Activated CD8-positive, alpha-beta T cell treated with anti-CD3 and anti-CD28 coated beads, Interleukin-2, amount 10 ng/mL, durations not matched to agents 7 days and 5 days (primary cell): ENCODE measurements at regions not wholly inside any gene's neighbourhood (a gene's known extent, or its start where the extent isn't known, plus 50 kb on each side); places are given as distances from the start of the nearest gene placed in this dataset.
A peak's percentile ranks its signal among the peaks of the same experiment; 100 is the strongest.
"Not testable (repeated sequence)": the region's sequence is repeated elsewhere in the genome, so short reads cannot be mapped to it uniquely, and the experiment has no call there.

Source experiments
- ATAC-seq: fragments of 150-1000 bp; cut with Tn5 transposase; one replicate; pipeline ENCODE4 v1.10.0; 2021; ENCODE audit warnings: moderate library complexity
- CTCF ChIA-PET: fragments of 350-600 bp; sonication (Branson Sonifier 250); formaldehyde crosslinking; loops from one replicate; lab custom pipeline; 2021; ENCODE audit warnings: antibody characterized with exemption; lab: Charles Lee
- POLR2A ChIA-PET: fragments of 350-600 bp; sonication (Branson Sonifier 250); formaldehyde crosslinking; loops from one replicate; lab custom pipeline; 2021; ENCODE audit warnings: antibody characterized with exemption; lab: Charles Lee
- DNase-seq: peaks from one replicate; pipeline ENCODE4 v3.0.0-alpha.2; 2020
- H3K27ac Mint-ChIP-seq: one replicate; pipeline ENCODE4 v1.8.0; 2021; ENCODE audit warnings: mild to moderate bottlenecking, mixed read lengths
- H3K27me3 Mint-ChIP-seq: one replicate; pipeline ENCODE4 v1.8.0; 2021; ENCODE audit warnings: low read depth, mixed read lengths
- H3K36me3 Mint-ChIP-seq: one replicate; pipeline ENCODE4 v1.8.0; 2021; ENCODE audit warnings: low read depth, mixed read lengths
- H3K4me1 Mint-ChIP-seq: one replicate; pipeline ENCODE4 v1.8.0; 2021; ENCODE audit warnings: low read depth, mixed read lengths
- H3K4me3 Mint-ChIP-seq: one replicate; pipeline ENCODE4 v1.8.0; 2021; ENCODE audit warnings: mild to moderate bottlenecking, mixed read lengths
- H3K9me3 Mint-ChIP-seq: one replicate; pipeline ENCODE4 v1.8.0; 2022; ENCODE audit warnings: mixed read lengths; ENCODE audit not compliant: insufficient read depth

GRCh38 chr2:89537862-89538261 lies 846.4 kb downstream of the RPIA start:
- H3K27me3 Mint-ChIP-seq, H3K4me1 Mint-ChIP-seq, POLR2A ChIA-PET, H3K4me3 Mint-ChIP-seq, ATAC-seq, H3K36me3 Mint-ChIP-seq, H3K9me3 Mint-ChIP-seq, H3K27ac Mint-ChIP-seq, CTCF ChIA-PET, DNase-seq: not testable (repeated sequence)

GRCh38 chr2:89544110-89544509 lies 852.6 kb downstream of the RPIA start:
- H3K36me3 Mint-ChIP-seq, DNase-seq, H3K4me1 Mint-ChIP-seq, ATAC-seq, H3K4me3 Mint-ChIP-seq, CTCF ChIA-PET, H3K9me3 Mint-ChIP-seq, H3K27ac Mint-ChIP-seq, H3K27me3 Mint-ChIP-seq, POLR2A ChIA-PET: not testable (repeated sequence)

- POLR2A ChIA-PET, H3K9me3 Mint-ChIP-seq, DNase-seq, ATAC-seq, H3K36me3 Mint-ChIP-seq, H3K4me3 Mint-ChIP-seq, H3K27ac Mint-ChIP-seq, CTCF ChIA-PET, H3K4me1 Mint-ChIP-seq, H3K27me3 Mint-ChIP-seq: not testable (repeated sequence)
Observed at GRCh38 chr2:89579154-89579553, 887.7 kb downstream of the RPIA start.

- POLR2A ChIA-PET, H3K27me3 Mint-ChIP-seq, H3K4me1 Mint-ChIP-seq, H3K27ac Mint-ChIP-seq, H3K4me3 Mint-ChIP-seq, ATAC-seq, DNase-seq, H3K9me3 Mint-ChIP-seq, H3K36me3 Mint-ChIP-seq, CTCF ChIA-PET: not testable (repeated sequence)
Observed at GRCh38 chr2:89582816-89583215, 891.3 kb downstream of the RPIA start.

- H3K4me3 Mint-ChIP-seq, CTCF ChIA-PET: not testable (repeated sequence)
Observed at GRCh38 chr2:89584046-89584445, 892.6 kb downstream of the RPIA start.

GRCh38 chr2:89584868-89585557 lies 893.5 kb downstream of the RPIA start:
- H3K27me3 Mint-ChIP-seq, H3K36me3 Mint-ChIP-seq, DNase-seq, POLR2A ChIA-PET, H3K9me3 Mint-ChIP-seq, H3K4me1 Mint-ChIP-seq, CTCF ChIA-PET, ATAC-seq, H3K27ac Mint-ChIP-seq: not testable (repeated sequence)
- H3K4me3 Mint-ChIP-seq = peak overlapping the region; percentile 77

More at GRCh38 chr2:89584046-89584445, 892.6 kb downstream of the RPIA start:
- POLR2A ChIA-PET, ATAC-seq, H3K36me3 Mint-ChIP-seq, H3K27ac Mint-ChIP-seq, H3K27me3 Mint-ChIP-seq, H3K9me3 Mint-ChIP-seq, DNase-seq, H3K4me1 Mint-ChIP-seq: not testable (repeated sequence)

- Mint-ChIP-seq H3K4me3 (peak overlapping the region; percentile 77), H3K27ac (peak overlapping the region; percentile 63)
- POLR2A ChIA-PET, H3K36me3 Mint-ChIP-seq, H3K27me3 Mint-ChIP-seq, CTCF ChIA-PET, H3K9me3 Mint-ChIP-seq, H3K4me1 Mint-ChIP-seq: not testable (repeated sequence)
- DNase-seq (peak; percentile 58), ATAC-seq (peak; percentile 100)
Observed at GRCh38 chr2:89585558-89585920, 894.1 kb downstream of the RPIA start.

- H3K27me3 Mint-ChIP-seq, H3K9me3 Mint-ChIP-seq, H3K36me3 Mint-ChIP-seq, H3K27ac Mint-ChIP-seq, POLR2A ChIA-PET, DNase-seq, ATAC-seq, H3K4me1 Mint-ChIP-seq, H3K4me3 Mint-ChIP-seq, CTCF ChIA-PET: not testable (repeated sequence)
Observed at GRCh38 chr2:89599843-89600242, 908.4 kb downstream of the RPIA start.

GRCh38 chr2:89606514-89606913 lies 915.0 kb downstream of the RPIA start:
- H3K4me1 Mint-ChIP-seq, CTCF ChIA-PET, H3K9me3 Mint-ChIP-seq, POLR2A ChIA-PET, H3K27ac Mint-ChIP-seq, DNase-seq, H3K27me3 Mint-ChIP-seq, H3K4me3 Mint-ChIP-seq, ATAC-seq, H3K36me3 Mint-ChIP-seq: not testable (repeated sequence)

- ATAC-seq, DNase-seq, H3K27me3 Mint-ChIP-seq, H3K27ac Mint-ChIP-seq, H3K9me3 Mint-ChIP-seq, H3K4me1 Mint-ChIP-seq, H3K36me3 Mint-ChIP-seq, CTCF ChIA-PET, POLR2A ChIA-PET, H3K4me3 Mint-ChIP-seq: not testable (repeated sequence)
Observed at GRCh38 chr2:89610207-89610926, 918.9 kb downstream of the RPIA start.

- DNase-seq, H3K27ac Mint-ChIP-seq, H3K27me3 Mint-ChIP-seq, CTCF ChIA-PET, POLR2A ChIA-PET, ATAC-seq, H3K36me3 Mint-ChIP-seq, H3K4me1 Mint-ChIP-seq, H3K9me3 Mint-ChIP-seq, H3K4me3 Mint-ChIP-seq: not testable (repeated sequence)
Observed at GRCh38 chr2:89610927-89611515, 919.5 kb downstream of the RPIA start.

- H3K27me3 Mint-ChIP-seq, ATAC-seq, CTCF ChIA-PET, POLR2A ChIA-PET, H3K9me3 Mint-ChIP-seq, H3K36me3 Mint-ChIP-seq, DNase-seq, H3K4me1 Mint-ChIP-seq, H3K4me3 Mint-ChIP-seq, H3K27ac Mint-ChIP-seq: not testable (repeated sequence)
Observed at GRCh38 chr2:89611710-89612109, 920.2 kb downstream of the RPIA start.
